KMS-11 (cell line): ENCODE measurements at regions not wholly inside any gene's neighbourhood (a gene's known extent, or its start where the extent isn't known, plus 50 kb on each side); places are given as distances from the start of the nearest gene placed in this dataset.

ENCODE experiments used
- H2AFZ ChIP-seq: fragments of 200-600 bp; sonication (generic); 2 replicates; pipeline ENCODE4 v1.6.1; 2016; ENCODE audit warnings: antibody characterized with exemption, mixed run types, low read depth
- H3K27ac ChIP-seq: fragments of 200-600 bp; sonication (generic); 2 replicates; pipeline ENCODE4 v1.6.1; 2016; ENCODE audit warnings: mild to moderate bottlenecking, mixed run types
- H3K27me3 ChIP-seq: fragments of 200-600 bp; sonication (generic); 2 replicates; pipeline ENCODE4 v1.6.1; 2017; ENCODE audit warnings: mild to moderate bottlenecking, low read depth, mixed run types, moderate library complexity; ENCODE audit not compliant: insufficient read depth
- H3K36me3 ChIP-seq: fragments of 200-600 bp; sonication (generic); 2 replicates; pipeline ENCODE4 v1.6.1; 2017; ENCODE audit warnings: mild to moderate bottlenecking, mixed run types; ENCODE audit not compliant: insufficient read depth
- H3K4me1 ChIP-seq: fragments of 200-600 bp; sonication (generic); 2 replicates; pipeline ENCODE4 v1.6.1; 2016; ENCODE audit warnings: mild to moderate bottlenecking, low read depth, mixed run types; ENCODE audit not compliant: poor library complexity, severe bottlenecking
- H3K4me2 ChIP-seq: fragments of 200-600 bp; sonication (generic); 2 replicates; pipeline ENCODE4 v1.7.0; 2016; ENCODE audit warnings: mild to moderate bottlenecking, mixed run types
- H3K4me3 ChIP-seq: fragments of 200-600 bp; sonication (generic); IDR thresholded peaks from 2 replicates; pipeline ENCODE4 v1.6.1; 2017; ENCODE audit warnings: low read depth, low read length, mixed read lengths; ENCODE audit not compliant: insufficient read depth
- H3K79me2 ChIP-seq: fragments of 200-600 bp; sonication (generic); 2 replicates; pipeline ENCODE4 v1.6.1; 2016; ENCODE audit warnings: low read depth, mixed run types; ENCODE audit not compliant: insufficient read depth
- H3K9ac ChIP-seq: fragments of 200-600 bp; sonication (generic); 2 replicates; pipeline ENCODE4 v1.6.1; 2016; ENCODE audit warnings: mild to moderate bottlenecking, mixed run types
- H4K20me1 ChIP-seq: fragments of 200-600 bp; sonication (generic); 2 replicates; pipeline ENCODE4 v1.6.1; 2016; ENCODE audit warnings: mild to moderate bottlenecking, mixed run types; ENCODE audit not compliant: insufficient read depth
- CTCF ChIP-seq: fragments of 200-600 bp; sonication (generic); conservative IDR thresholded peaks from 2 replicates; pipeline ENCODE4 v1.6.1; 2017; ENCODE audit warnings: low read depth, mild to moderate bottlenecking, antibody characterized with exemption, low read length, moderate library complexity, mixed read lengths

- Histone ChIP-seq H3K79me2 (no peaks in the 10 kb centered on the region), H3K4me1 (no peaks in the 10 kb centered on the region), H3K4me3 (no peak overlapping the region), H3K27me3 (no peaks in the 10 kb centered on the region), H3K27ac (no peak overlapping the region), H3K36me3 (no peaks in the 10 kb centered on the region), H4K20me1 (no peaks in the 10 kb centered on the region), H2AFZ (no peak overlapping the region), H3K4me2 (no peak overlapping the region), H3K9ac (no peak overlapping the region)
- no peak for TF ChIP-seq CTCF
Measured at GRCh38 chr21:17458279-17458678, 54.6 kb upstream of the CXADR start.

- Histone ChIP-seq H2AFZ (no peak overlapping the region), H3K79me2 (no peaks in the 10 kb centered on the region), H3K4me1 (no peaks in the 10 kb centered on the region), H3K27ac (no peak overlapping the region), H3K36me3 (no peaks in the 10 kb centered on the region), H3K9ac (no peak overlapping the region), H3K4me3 (no peak overlapping the region), H3K27me3 (no peaks in the 10 kb centered on the region), H4K20me1 (no peaks in the 10 kb centered on the region), H3K4me2 (no peak overlapping the region)
- TF ChIP-seq CTCF, result no peak
Measured at GRCh38 chr21:17460094-17460493, 52.7 kb upstream of the CXADR start.

- Histone ChIP-seq H3K27me3 (no peaks in the 10 kb centered on the region), H3K4me1 (no peaks in the 10 kb centered on the region), H2AFZ (no peak overlapping the region), H3K36me3 (no peaks in the 10 kb centered on the region), H3K27ac (no peak overlapping the region), H4K20me1 (no peaks in the 10 kb centered on the region), H3K4me3 (no peak overlapping the region), H3K4me2 (no peak overlapping the region), H3K79me2 (no peaks in the 10 kb centered on the region), H3K9ac (no peak overlapping the region)
- no peak for TF ChIP-seq CTCF
Measured at GRCh38 chr21:17461014-17461413, 51.8 kb upstream of the CXADR start.

- no peak overlapping the region for H2AFZ ChIP-seq
- no peaks in the 10 kb centered on the region for H4K20me1 ChIP-seq
- no peaks in the 10 kb centered on the region for H3K79me2 ChIP-seq
- H3K36me3 ChIP-seq, result no peaks in the 10 kb centered on the region
- no peak overlapping the region for H3K27ac ChIP-seq
- H3K27me3 ChIP-seq, result no peaks in the 10 kb centered on the region
- no peak overlapping the region for H3K9ac ChIP-seq
- H3K4me3 ChIP-seq, result no peak overlapping the region
- no peak for TF ChIP-seq CTCF
- H3K4me2 ChIP-seq, result no peak overlapping the region
- no peaks in the 10 kb centered on the region for H3K4me1 ChIP-seq
Measured at GRCh38 chr21:17461582-17461981, 51.3 kb upstream of the CXADR start.
